IPS-18c (cell line): ENCODE measurements at regions not wholly inside any gene's neighbourhood (a gene's known extent, or its start where the extent isn't known, plus 50 kb on each side); places are given as distances from the start of the nearest gene placed in this dataset.
"Not testable (repeated sequence)": the region's sequence is repeated elsewhere in the genome, so short reads cannot be mapped to it uniquely, and the experiment has no call there.

ENCODE experiments used
- H3K4me3 ChIP-seq: 2 replicates; pipeline ENCODE4 v1.7.0; 2013; ENCODE audit warnings: low read depth, mild to moderate bottlenecking, low read length, moderate library complexity; ENCODE audit not compliant: insufficient read depth
- H3K9me3 ChIP-seq: one replicate; pipeline ENCODE4 v1.6.1; 2013; ENCODE audit warnings: mild to moderate bottlenecking, low read length, moderate library complexity; ENCODE audit not compliant: control insufficient read depth, insufficient read depth

DNA sequence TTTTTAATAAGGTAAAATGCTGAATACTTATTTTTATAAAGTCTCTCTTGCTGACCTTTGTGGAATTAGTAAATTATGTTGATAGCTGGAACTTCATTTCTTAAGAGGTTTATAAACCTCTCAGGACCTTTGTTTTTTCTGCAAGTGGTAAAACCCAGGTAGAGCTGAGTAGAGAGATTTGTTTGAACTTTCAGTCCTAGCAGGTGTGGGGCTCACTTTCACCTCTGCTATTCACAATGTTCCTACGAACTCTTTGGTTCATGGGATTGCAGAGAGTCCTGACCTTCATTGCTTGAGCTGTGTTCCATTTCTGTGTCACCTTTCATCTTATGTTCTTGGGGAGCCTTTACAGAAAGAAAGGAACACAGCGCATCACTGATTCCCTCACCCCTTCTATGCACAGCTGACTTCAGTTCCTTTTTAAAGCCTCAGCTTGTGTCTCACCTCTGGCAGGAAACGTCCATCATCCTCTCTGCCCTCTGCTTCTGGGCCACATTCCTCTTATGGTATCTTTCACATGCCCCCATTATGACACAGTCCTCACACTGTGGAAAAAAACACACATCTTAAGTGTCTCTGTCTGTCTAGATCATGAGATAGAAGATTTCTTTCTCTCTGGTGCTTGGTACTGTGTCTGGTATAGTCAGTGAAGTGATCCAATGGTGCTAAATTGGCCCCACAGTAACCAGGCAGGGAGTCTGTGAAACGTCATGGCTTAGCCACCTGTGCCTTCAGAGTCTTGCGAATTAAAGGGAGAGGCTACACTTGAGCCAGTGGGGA is 262.5 kb upstream of the B3GALT2 start:
- no peak overlapping the region for H3K4me3 ChIP-seq
- H3K9me3 ChIP-seq = no peaks in the 10 kb centered on the region

DNA sequence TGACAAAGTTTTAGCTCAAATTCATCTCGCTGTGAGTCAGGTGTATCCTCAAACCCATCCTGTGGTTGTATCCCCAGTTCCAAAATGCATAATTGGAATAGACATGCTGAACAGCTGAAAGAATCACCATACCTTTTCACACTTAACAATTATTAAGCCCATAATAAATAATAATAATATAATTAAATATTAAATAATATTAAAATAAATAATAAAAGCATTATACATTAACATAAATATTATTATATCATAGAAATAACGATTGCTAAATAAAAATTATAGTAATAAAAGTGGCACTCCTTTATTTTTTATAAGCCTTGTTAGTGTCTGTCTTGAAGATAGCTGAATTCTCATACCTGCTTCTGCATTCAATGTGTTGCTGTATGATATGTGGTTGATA is 257.5 kb upstream of the B3GALT2 start:
- Histone ChIP-seq H3K4me3 (no peak overlapping the region), H3K9me3 (no peaks in the 10 kb centered on the region)

DNA sequence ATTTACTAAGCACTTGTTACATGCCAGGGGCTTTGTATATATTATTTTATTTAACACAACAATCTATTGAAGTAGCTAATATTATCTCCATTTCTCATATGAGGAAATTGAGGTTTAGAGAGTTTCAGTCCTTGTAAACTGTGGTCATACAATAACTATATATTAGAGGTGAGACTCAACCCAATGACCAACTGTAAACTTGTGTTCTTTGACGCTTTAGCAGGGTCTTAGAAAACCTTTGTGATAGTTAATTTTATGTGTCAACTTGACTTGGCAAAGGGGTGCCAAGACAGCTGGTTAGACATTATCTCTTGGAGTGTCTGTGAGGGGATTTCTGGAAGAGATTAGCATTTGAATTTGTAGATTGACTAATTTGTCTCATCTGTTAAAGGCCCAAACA is 252.4 kb upstream of the B3GALT2 start:
- peaks cover 6% of the 10 kb centered on the region for H3K9me3 ChIP-seq

DNA sequence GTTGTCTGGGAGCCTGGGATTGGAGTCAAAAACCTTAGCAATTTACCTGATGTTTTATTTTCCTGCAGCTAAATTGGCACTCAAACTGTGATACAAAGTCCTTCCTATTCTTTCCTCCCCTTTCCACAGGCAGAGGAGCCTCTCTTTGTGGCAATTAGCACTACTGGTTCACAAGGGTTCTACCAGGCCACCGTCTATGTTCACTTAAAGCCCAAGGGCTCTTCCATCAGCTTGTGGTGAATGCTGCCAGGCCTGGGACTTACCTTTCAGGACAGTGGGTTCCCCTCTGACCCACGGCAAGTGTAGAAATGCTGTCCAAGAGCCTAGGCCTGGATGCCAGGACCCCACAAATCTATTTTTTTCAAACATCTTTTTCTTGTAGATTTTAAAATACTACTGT is 251.9 kb upstream of the B3GALT2 start:
- no peak overlapping the region for H3K4me3 ChIP-seq
- H3K9me3 ChIP-seq = peaks cover 10% of the 10 kb centered on the region

More for the DNA sequence above, 252.4 kb upstream of the B3GALT2 start:
- no peak overlapping the region for H3K4me3 ChIP-seq

DNA sequence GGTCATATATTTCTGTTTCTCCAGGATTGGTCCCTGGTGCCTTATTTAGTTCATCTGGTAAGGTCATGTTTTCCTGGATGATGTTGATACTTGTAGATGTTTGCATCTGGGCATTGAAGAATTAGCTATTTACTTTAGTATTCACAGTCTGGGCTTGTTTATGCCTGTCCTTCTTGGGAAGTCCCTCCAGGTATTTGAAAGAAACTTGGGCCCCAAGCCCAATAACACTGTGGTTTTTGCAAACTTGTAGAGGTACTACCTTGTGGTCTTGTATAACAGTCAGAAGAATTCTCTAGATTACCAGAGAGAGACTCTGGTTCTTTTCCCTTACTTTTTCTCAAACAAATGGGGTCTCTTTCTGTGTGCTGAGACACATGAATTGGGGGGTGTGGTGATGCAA is 251.4 kb upstream of the B3GALT2 start:
- Histone ChIP-seq H3K4me3 (no peak overlapping the region), H3K9me3 (peaks cover 15% of the 10 kb centered on the region)

DNA sequence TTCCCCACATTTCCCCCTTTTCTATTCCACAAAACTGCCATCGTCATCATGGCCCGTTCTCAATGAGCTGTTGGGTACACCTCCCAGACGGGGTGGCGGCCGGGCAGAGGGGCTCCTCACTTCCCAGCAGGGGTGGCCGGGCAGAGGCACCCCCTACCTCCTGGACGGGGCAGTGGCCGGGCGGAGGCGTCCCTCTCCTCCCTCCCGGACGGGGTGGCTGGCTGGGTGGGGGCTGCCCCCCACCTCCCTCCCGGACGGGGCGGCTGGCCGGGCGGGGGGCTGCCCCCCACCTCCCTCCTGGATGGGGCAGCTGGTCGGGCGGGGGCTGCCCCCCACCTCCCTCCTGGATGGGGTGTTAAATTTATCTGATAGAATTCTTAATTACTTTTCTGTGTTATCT is 250.9 kb upstream of the B3GALT2 start:
- H3K9me3 ChIP-seq = peaks cover 18% of the 10 kb centered on the region
- not testable (repeated sequence) for H3K4me3 ChIP-seq

DNA sequence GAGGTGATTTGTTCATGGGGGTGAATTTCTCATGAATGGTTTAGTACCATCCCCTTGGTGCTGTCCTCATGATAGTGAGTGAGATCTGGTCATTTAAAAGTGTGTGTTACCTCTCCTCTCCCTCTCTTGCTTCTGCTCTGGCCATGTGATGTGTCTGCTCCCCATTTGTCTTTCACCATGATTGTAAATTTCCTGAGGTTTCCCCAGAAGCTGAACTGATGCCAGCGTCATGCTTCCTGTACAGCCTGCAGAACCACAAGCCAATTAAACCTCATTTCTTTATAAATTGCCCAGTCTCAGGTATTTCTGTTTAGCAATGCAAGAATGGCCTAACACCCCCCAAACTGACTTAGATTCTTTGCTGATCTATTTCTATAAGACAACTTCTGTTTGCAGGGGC is 249.4 kb upstream of the B3GALT2 start:
- Histone ChIP-seq H3K4me3 (no peak overlapping the region), H3K9me3 (peaks cover 19% of the 10 kb centered on the region)

DNA sequence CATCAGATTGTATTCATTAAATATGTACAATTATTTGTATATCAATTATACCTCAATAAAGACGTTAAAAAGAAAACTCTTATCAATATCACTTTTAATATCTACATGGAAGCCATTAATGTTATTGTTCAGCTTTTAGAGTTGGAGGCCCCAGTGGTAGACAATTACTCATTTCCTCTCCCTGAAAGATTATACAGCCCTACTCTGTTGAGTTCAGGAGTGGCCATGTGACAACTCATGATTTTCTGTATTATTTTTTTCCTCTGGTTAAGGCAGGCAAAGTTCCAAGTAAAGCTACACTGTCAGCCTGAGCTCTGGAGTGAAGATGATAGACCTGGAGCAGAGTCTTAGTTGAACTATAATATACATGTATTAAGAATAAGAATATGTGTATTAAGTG is 247.9 kb upstream of the B3GALT2 start:
- peaks cover 19% of the 10 kb centered on the region for H3K9me3 ChIP-seq

DNA sequence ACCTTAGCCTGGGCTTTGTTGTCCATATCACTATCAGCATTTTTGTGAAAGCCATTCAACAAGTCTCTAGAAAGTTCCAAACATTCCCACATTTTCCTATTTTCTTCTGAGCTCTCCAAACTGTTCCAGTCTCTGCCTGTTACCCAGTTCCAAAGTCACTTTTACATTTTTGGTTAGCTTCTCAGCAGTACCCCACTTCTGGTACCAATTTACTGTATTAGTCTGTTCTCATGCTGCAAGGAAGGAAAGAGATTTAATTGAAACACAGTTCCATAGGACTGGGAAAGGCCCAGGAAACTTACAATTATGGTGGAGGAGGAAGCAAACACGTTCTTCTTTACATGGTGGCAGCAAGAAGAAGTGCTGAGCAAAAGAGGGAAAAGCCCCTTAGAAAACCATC is 247.2 kb upstream of the B3GALT2 start:
- no peak overlapping the region for H3K4me3 ChIP-seq

More for the DNA sequence above, 247.9 kb upstream of the B3GALT2 start:
- no peak overlapping the region for H3K4me3 ChIP-seq

DNA sequence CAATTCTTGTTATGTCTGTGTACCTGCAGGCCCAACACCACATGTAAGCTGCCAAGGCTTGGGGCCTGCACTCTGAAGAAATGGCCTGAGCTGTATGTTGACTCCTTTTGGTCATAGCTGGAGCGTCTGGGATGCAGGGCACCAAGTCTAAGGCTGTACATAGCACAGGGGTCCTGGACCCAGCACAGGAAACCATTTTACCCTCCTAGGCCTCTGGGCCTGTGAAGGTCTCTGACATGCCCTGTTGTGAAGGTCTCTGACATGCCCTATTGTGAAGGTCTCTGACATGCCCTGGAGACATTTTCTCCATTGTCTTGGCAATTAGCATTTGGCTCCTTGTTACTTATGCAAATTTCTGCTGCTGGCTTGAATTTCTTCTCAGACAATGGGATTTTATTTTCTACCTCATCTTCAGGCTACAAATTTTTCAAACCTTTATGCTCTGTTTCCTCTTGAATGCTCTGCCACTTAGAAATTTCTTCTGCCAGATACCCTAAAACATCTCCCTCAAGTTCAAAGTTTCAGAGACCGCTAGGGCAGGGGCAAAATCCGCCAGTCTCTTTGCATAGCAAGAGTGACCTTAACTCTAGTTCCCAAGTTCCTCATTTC is 246.7 kb upstream of the B3GALT2 start:
- H3K4me3 ChIP-seq = no peak overlapping the region
- H3K9me3 ChIP-seq = peaks cover 19% of the 10 kb centered on the region

More for the DNA sequence above, 247.2 kb upstream of the B3GALT2 start:
- H3K9me3 ChIP-seq = peaks cover 19% of the 10 kb centered on the region

DNA sequence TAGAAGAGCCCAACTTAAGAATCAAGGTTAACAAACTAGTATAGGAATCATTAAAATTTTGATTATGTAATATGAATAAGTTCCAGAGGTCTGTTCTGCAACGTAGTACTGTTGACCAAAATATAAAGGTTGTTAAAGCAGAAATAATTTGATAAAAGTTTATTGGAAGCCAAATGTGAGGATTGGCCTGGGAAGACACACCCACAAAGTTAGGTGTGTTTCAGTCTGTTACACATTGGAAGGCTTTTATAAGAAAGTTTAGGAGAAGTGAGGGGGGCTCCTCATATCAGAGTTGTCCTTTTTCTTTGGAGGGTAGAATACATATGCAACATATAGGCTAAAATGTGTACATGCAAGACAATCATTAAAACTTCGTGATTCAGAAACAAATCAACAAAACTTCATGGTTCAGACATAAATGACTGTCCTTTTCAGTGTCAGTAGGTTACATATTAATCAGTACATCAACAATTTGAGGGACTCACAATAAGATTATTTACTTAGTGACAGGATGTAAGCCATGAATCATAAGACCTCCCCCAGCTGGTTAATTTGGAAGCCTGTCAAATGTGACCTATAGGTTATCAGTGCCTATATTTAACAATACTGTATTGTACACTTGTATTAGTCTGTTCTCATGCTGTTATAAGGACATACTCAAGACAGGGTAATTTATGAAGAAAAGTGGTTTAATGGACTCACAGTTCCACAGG is 245.0 kb upstream of the B3GALT2 start:
- peaks cover 19% of the 10 kb centered on the region for H3K9me3 ChIP-seq
- H3K4me3 ChIP-seq = no peak overlapping the region

DNA sequence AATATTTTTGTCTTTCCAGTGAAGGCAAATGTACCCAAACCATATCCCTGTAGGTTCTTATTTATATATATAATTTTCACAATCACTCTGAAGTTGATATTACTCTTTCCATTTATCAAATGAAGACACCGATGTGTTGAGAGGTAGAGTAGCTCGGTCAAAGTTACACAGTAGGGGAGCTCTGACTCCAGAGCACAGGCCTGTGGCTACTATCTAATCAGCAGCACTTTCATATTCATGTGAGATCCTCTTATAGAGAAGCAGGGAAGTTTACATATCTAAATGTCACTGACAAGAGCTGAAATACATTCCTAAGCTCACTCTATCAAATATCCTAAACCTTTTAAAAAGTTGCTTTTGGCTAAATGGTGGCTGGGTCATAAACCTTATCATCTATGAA is 241.1 kb upstream of the B3GALT2 start:
- peaks cover 3% of the 10 kb centered on the region for H3K9me3 ChIP-seq
- no peak overlapping the region for H3K4me3 ChIP-seq

DNA sequence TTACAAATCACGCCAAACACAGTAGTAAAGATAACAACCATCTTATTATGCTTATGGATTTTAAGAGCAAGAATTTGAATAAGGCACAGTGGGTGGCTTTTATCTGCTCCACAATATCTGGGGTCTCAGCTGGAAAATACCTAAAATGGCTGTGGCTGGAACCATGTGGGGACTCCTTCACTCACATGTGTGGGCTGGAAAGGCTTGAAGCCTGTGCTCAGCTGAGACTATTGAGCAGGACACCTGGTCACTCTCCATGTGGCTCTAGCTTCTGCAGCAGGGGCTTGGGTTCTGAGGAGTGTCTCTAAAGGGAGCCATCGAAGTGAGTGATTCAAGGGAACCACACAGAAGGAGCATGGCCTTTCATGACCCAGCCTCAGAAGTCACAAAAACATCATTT is 239.6 kb upstream of the B3GALT2 start:
- Histone ChIP-seq H3K9me3 (no peaks in the 10 kb centered on the region), H3K4me3 (no peak overlapping the region)

DNA sequence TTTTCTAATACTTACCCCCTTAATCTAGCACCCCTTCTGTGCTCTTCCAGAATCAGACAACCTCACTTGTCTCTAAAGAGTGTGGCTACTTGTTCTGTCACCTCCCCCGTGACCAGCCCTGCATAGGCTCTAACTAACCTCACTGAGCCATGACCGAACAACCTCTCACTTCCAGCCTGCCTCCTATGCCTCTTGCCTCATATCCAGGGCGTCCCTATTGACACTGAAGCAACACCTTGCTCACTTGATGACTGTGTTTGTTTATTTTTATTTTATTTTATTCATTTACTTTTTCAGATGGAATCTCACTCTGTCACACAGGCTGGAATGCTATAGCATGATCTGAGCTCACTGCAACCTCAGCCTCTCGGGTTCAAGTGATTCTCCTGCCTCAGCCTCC is 235.1 kb upstream of the B3GALT2 start:
- H3K4me3 ChIP-seq = no peak overlapping the region
- H3K9me3 ChIP-seq = no peaks in the 10 kb centered on the region

DNA sequence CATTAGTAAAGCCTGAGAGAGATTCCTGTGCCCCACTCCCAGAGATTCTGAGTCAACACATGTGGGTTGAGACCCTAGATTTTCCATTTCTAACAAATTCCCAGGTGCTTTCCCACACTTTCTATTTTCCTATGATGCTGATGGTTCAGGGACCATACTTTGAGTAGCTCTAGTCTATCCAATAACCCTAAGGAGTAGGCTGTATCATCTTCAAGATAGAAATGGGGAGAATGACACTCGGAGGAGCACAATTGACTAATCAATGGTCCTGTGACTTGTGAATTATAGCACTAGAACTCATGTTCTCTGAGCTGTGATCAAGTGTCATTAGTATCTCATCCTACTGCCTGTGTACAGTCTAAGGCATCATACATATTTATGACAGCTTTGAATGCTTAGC is 232.9 kb upstream of the B3GALT2 start:
- no peak overlapping the region for H3K4me3 ChIP-seq
- H3K9me3 ChIP-seq = no peaks in the 10 kb centered on the region

DNA sequence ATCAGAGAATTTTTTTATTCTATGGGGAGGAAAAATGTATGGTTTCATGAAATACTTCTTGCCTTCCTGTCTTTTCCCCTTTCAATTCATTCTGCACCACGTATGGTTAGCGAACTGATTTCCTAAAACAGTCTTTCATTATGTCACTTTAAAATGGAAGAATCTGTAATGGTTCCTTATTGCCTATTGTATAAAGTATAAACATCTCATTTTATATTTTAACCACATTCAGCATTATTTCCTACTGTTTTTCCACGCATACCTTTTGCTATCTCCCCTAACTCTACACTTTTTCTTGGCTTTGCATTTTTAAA is 232.3 kb upstream of the B3GALT2 start:
- no peak overlapping the region for H3K4me3 ChIP-seq
- no peaks in the 10 kb centered on the region for H3K9me3 ChIP-seq

DNA sequence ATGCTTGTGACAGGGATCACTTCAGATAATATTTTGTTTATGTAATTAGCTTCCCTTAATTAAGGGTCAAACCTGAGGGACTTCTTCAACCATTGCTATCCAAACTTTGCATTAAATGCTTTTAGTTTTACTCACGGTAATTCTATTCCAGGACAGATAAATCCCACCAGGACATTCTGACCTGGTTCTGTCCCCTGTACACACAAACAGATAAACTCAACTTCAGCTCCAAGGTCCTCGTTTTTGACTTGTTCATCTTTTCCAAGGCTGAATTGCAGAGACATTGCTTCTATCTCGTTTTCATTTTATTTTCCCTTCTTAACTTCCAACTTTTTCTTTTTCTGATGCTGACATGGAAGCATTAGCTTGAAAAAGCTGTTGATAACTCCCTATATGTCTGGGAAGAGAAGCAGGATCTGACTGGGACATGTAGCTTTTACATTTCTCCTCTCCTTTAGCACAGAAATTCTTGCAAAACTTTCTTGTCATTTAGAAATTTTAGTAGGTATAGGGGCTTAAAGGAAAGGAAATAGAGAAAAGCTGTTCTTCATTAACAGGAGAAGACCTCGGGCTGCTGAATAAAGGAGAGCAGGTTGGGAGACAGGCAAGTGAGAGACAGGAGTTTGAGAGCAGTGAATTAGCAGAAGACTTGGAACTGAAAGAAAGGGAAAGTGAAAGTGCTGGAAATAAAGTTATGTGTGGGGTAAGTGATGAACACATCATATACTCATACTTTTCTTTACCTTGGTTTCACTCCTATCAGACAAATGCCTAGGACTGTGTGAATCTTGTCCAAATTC is 231.7 kb upstream of the B3GALT2 start:
- Histone ChIP-seq H3K4me3 (no peak overlapping the region), H3K9me3 (no peaks in the 10 kb centered on the region)

DNA sequence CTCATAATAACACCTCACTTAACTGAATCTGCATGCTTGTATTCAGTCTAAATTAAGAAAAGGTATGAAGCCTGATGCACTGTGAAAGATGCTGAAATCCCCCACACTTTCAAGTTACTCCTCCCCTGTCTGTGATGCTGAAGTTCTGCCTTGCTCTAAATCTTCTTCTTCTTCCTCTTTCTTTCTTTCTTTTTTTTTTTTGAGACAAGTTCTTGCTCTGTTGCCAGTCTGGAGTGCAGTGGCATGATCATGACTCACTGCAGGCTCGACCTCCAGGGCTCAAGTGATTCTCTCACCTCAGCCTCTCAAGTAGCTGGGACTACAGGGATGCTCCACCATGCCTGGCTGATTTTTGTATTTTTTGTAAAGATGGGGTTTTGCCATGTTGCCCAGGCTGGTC is 231.0 kb upstream of the B3GALT2 start:
- no peak overlapping the region for H3K4me3 ChIP-seq
- H3K9me3 ChIP-seq = no peaks in the 10 kb centered on the region
